ENCODE measurements at regions not wholly inside any gene's neighbourhood (a gene's known extent, or its start where the extent isn't known, plus 50 kb on each side); places are given as distances from the start of the nearest gene placed in this dataset.
"Not testable (repeated sequence)": the region's sequence is repeated elsewhere in the genome, so short reads cannot be mapped to it uniquely, and the experiment has no call there.

GRCh38 chr7:101744588-101744987 is 72.8 kb upstream of the CUX1 start:
- no peak for DNase-seq

DNA sequence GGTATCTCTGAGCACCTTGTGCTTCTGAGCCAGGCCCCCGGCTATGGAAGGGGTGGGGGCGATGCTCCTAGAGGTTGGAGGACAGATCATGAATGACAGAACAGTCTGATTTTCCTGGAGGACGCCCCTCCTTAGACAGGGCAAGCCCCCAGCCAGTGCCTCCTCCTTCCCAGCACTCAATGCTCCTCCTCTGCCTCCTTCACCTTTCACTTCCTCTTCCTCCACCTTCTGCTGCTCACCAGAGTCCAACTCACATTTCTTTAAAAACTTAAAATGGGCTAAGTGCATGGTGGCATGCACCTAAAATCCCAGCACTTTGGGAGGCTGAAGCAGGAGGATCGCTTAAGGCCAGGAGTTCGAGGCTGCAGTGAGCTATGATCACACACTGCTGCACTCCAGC is 71.1 kb upstream of the CUX1 start:
- DNase-seq = no peak

DNA sequence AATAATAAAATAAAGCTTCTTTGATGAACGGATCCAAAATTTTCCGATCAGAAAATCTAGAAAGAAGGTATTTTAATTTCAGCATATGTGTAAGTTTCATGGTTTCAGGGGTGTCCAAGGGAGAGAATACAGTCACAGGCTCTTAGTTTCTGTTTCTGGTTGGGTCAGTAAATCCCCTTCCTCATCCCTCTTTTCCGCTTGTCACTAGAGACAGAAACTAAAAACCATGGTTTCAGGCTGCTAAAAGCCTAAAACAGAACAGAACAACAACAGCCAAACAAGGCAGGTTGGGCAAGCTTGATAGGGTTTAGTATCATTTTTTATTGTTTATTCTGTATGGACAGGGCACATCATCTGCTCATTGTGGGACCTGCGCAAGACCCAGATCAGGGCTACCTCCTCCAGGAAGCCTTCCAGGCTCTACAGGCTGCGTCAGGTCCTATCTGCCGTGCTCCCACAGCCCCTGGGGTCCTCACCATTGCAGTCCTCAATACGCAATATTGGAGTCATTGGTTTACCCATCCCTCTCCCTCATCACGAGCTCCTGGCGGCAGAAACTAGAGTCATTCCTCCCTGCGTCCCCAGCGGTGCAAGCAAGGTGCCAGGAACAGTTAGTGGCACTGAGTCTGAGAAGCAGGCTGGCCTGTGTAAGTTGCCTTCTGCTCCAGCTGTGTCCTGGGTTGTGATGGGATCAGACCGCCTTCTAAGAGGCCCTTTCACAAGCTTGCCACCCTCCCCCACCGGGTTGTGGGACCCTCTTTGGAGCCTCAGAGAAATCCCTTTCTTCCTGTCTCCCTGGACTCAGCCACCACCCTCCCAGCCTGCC is 70.2 kb upstream of the CUX1 start:
- no peak for DNase-seq

DNA sequence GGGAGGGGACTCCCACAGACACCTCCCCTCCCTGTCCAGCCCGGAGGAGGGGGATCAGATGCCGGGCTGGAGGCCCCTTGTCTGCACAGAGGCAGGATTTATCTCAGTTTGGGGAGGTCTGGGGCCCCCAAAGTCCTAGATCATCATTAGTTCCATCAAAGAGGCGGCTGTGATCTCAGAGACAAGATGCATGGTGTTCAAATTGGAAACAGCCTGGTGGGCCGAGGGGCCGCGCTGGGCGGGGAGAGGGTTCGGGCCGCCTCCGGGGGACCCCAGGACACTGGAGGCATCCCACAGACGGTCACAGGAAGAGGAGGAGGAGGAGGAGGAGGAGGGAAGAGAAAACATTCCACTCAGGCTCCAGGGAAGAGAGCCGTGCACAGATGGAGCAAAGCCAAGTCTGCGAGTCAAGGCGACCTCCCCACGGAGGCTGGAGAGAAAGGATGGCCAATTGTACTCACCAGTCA is 69.5 kb upstream of the CUX1 start:
- DNase-seq = no peak

DNA sequence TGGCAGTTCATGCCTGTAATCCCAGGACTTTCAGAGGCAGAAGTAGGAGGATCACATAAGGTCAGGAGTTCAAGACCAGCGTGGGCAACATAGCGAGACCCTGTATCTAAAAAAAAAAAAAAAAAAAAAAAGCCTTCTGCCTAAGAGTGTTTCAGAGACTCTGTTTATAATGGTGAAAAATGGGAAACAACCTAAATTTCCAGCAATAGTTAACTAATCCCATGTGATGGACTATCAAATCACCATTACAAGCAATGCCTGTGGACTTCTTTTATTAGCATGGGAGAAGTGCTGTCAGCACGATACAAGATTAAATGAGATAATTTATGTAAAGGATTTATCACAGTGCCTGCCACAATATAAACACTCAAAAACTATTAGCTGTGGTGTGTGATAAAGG is 67.5 kb upstream of the CUX1 start:
- no peak for DNase-seq

- no peak for DNase-seq
Observed at GRCh38 chr7:101753316-101753715, 64.1 kb upstream of the CUX1 start.

DNA sequence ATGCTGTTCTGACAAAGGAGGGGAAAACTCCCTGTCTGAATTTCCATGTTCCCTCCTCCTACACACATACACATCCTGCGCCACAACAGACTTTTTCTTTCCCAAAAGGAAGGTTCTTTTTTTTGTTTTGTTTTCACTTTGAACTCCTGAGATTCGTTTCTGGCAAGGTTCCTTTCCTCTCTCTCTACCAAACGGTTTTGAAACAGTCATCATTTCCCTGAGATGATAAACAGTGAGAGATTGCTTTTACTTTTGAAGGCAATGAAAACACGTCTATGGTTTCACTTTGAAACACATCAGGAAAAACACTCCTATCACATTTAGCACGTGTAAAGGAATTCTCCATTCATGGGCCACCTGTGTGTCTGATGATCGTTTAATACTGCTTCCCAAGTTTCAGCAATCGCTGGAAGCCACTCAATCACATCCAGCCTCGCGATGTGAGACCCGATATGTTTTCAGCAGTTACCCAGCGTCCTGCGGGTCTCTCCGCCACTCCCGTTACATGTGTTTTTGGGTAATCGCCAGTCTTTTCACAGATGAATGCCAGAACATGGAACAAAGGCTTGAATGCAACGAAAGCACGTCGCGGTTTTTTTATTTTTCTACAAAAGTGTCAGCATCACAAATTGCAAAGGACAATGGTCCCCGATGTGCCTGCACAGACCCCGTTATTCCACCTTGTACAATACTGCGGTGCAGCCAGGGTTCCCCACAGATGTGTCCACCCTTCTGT is 62.8 kb upstream of the CUX1 start:
- no peak for DNase-seq

GRCh38 chr7:101757879-101758278 is 59.5 kb upstream of the CUX1 start:
- DNase-seq = no peak

DNA sequence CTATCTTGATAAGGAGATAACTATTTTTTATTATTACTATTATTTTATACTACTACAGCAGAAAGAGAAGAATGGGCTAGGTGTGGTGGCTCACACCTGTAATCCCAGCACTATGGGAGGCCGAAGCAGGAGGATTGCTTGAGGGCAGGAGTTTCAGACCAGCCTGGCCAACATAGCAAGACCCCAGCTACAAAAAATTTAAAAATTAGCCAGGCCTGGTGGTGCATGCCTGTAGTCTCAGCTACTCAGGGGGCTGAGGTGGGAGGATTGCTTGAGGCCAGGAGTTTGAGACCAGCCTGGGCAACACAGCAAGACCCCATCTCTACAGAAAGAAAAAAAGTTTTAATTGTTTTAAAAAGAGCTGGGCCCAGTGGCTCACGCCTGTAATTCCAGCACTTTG is 58.9 kb upstream of the CUX1 start:
- not testable (repeated sequence) for DNase-seq

- no peak for DNase-seq
Observed at GRCh38 chr7:101764221-101764620, 53.2 kb upstream of the CUX1 start.

DNA sequence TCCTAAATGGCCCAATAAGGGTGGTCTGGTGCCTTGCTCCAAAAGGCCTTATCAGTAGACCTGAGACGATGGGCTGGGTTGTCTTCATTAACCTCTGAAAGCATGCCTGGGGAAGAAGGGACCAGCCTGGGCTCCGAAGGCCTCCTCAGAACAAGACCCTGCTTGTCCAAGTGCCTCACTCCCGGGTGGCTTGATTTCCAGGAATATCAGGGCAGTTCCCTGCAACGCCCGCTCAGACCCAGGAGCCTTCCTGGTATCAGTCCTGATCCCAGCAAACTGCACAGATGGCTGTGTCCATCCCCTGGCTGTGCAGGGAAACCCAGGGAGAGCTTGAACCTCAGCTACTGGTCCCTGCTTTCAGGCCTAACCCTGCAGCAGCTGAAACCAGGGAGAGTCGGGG is 49.9 kb upstream of the CUX1 start:
- DNase-seq = no peak
